ENCODE measurements at regions not wholly inside any gene's neighbourhood (a gene's known extent, or its start where the extent isn't known, plus 50 kb on each side); places are given as distances from the start of the nearest gene placed in this dataset.

GRCh38 chr3:30076899-30077298 lies 529.5 kb upstream of the TGFBR2 start:
- TF ChIP-seq RARB (CRISPR knock-in tag; IDR thresholded peaks at IDR 0.05) (no peak), ESRRG (CRISPR knock-in tag; IDR thresholded peaks at IDR 0.05) (no peak), TSHZ2 (CRISPR knock-in tag; IDR thresholded peaks at IDR 0.05) (no peak), BACH2 (CRISPR knock-in tag; IDR thresholded peaks at IDR 0.05; ENCODE audit: borderline replicate concordance) (no peak)
- TF ChIP-seq, protein P1, sequence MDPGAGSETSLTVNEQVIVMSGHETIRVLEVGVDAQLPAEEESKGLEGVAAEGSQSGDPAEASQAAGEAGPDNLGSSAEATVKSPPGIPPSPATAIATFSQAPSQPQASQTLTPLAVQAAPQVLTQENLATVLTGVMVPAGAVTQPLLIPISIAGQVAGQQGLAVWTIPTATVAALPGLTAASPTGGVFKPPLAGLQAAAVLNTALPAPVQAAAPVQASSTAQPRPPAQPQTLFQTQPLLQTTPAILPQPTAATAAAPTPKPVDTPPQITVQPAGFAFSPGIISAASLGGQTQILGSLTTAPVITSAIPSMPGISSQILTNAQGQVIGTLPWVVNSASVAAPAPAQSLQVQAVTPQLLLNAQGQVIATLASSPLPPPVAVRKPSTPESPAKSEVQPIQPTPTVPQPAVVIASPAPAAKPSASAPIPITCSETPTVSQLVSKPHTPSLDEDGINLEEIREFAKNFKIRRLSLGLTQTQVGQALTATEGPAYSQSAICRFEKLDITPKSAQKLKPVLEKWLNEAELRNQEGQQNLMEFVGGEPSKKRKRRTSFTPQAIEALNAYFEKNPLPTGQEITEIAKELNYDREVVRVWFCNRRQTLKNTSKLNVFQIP (CRISPR knock-in tag; IDR thresholded peaks at IDR 0.05; ENCODE audit: borderline replicate concordance, low read depth), result no peak

Data from SK-N-SH treated with all-trans-retinoic acid at 6 μM for 48 hours (cell line).